ENCODE measurements at regions not wholly inside any gene's neighbourhood (a gene's known extent, or its start where the extent isn't known, plus 50 kb on each side); places are given as distances from the start of the nearest gene placed in this dataset.

- DNase-seq (ENCODE audit: low read depth in 4 of 4, low spot score in 3 of 4) = no peak
These were observed 95.9 kb upstream of the ATP11B start for GRCh38 chr3:182697345-182697919.

GRCh38 chr3:182698078-182698477 lies 95.2 kb upstream of the ATP11B start:
- DNase-seq (ENCODE audit: low read depth in 4 of 4, low spot score in 3 of 4) = no peak

- DNase-seq (ENCODE audit: low read depth in 4 of 4, low spot score in 3 of 4) = no peak
These were observed 93.6 kb upstream of the ATP11B start for GRCh38 chr3:182699550-182700170.

- DNase-seq (ENCODE audit: low read depth in 4 of 4, low spot score in 3 of 4) = no peak
These were observed 91.1 kb upstream of the ATP11B start for GRCh38 chr3:182702216-182702615.

GRCh38 chr3:182703233-182703632 lies 90.1 kb upstream of the ATP11B start:
- DNase-seq (ENCODE audit: low read depth in 4 of 4, low spot score in 3 of 4) = no peak

- no peak for DNase-seq (ENCODE audit: low read depth in 4 of 4, low spot score in 3 of 4)
These were observed 88.4 kb upstream of the ATP11B start for GRCh38 chr3:182704926-182705325.

- DNase-seq (ENCODE audit: low read depth in 4 of 4, low spot score in 3 of 4) = no peak
These were observed 84.5 kb upstream of the ATP11B start for GRCh38 chr3:182708810-182709209.

- DNase-seq (ENCODE audit: low read depth in 4 of 4, low spot score in 3 of 4) = no peak
These were observed 84.0 kb upstream of the ATP11B start for GRCh38 chr3:182709306-182709705.

- no peak for DNase-seq (ENCODE audit: low read depth in 4 of 4, low spot score in 3 of 4)
These were observed 82.6 kb upstream of the ATP11B start for GRCh38 chr3:182710557-182711157.

- no peak for DNase-seq (ENCODE audit: low read depth in 4 of 4, low spot score in 3 of 4)
These were observed 82.0 kb upstream of the ATP11B start for GRCh38 chr3:182711261-182711683.

- no peak for DNase-seq (ENCODE audit: low read depth in 4 of 4, low spot score in 3 of 4)
These were observed 81.5 kb upstream of the ATP11B start for GRCh38 chr3:182711853-182712252.

- no peak for DNase-seq (ENCODE audit: low read depth in 4 of 4, low spot score in 3 of 4)
These were observed 80.2 kb upstream of the ATP11B start for GRCh38 chr3:182713111-182713510.

- peak in 1 of 4 donors; percentile 25 for DNase-seq (ENCODE audit: low read depth in 4 of 4, low spot score in 3 of 4)
These were observed 79.4 kb upstream of the ATP11B start for GRCh38 chr3:182713743-182714517.

- no peak for DNase-seq (ENCODE audit: low read depth in 4 of 4, low spot score in 3 of 4)
These were observed 78.3 kb upstream of the ATP11B start for GRCh38 chr3:182715006-182715405.

GRCh38 chr3:182716114-182716688 lies 77.1 kb upstream of the ATP11B start:
- no peak for DNase-seq (ENCODE audit: low read depth in 4 of 4, low spot score in 3 of 4)

- no peak for DNase-seq (ENCODE audit: low read depth in 4 of 4, low spot score in 3 of 4)
These were observed 76.1 kb upstream of the ATP11B start for GRCh38 chr3:182717216-182717615.

- DNase-seq (ENCODE audit: low read depth in 4 of 4, low spot score in 3 of 4) = no peak
These were observed 70.4 kb upstream of the ATP11B start for GRCh38 chr3:182722907-182723306.

GRCh38 chr3:182723596-182723995 lies 69.7 kb upstream of the ATP11B start:
- DNase-seq (ENCODE audit: low read depth in 4 of 4, low spot score in 3 of 4) = no peak

- peak in 1 of 4 donors; percentile 64 for DNase-seq (ENCODE audit: low read depth in 4 of 4, low spot score in 3 of 4)
These were observed 67.7 kb upstream of the ATP11B start for GRCh38 chr3:182725372-182726251.

Measured in left renal pelvis (tissue), 4 donors.